H1 (cell line): ENCODE measurements at regions not wholly inside any gene's neighbourhood (a gene's known extent, or its start where the extent isn't known, plus 50 kb on each side); places are given as distances from the start of the nearest gene placed in this dataset.
A peak's percentile ranks its signal among the peaks of the same experiment; 100 is the strongest.

Experiments used
- CTCF ChIA-PET: fragments of 300-600 bp; sonication (Branson Sonifier 250); formaldehyde crosslinking; loops from one replicate; lab custom pipeline; 2021; ENCODE audit not compliant: partially characterized antibody; lab: Charles Lee
- POLR2A ChIA-PET: fragments of 300-600 bp; sonication (Branson Sonifier 250); formaldehyde crosslinking; loops from one replicate; lab custom pipeline; 2021; ENCODE audit warnings: inconsistent platforms; ENCODE audit not compliant: partially characterized antibody; lab: Charles Lee
- DNase-seq, 2 experiments: peaks; one replicate each; pipeline versions ENCODE4 v3.0.0 to v3.0.0-alpha.2; 2010 to 2022; ENCODE audit warnings: low spot score in 2 of 2, low read depth in 1 of 2, mixed read lengths in 1 of 2
- FAIRE-seq: peaks from 2 replicates; lab custom pipeline; 2011; peaks lifted over from hg19 to GRCh38; lab: Jason Lieb, UNC
- H2AFZ ChIP-seq: 2 replicates; pipeline ENCODE4 v1.8.1; 2012; ENCODE audit warnings: low read length, inconsistent platforms
- H2AK5ac ChIP-seq: 2 replicates; pipeline ENCODE4 v1.6.1; 2013; ENCODE audit warnings: low read depth, low read length
- H2BK120ac ChIP-seq: replicated peaks from 2 replicates; pipeline ENCODE3; 2013; ENCODE audit warnings: low read depth, low read length, inconsistent platforms
- H2BK12ac ChIP-seq: 2 replicates; pipeline ENCODE4 v1.6.1; 2013; ENCODE audit warnings: low read depth, low read length
- H2BK15ac ChIP-seq: 2 replicates; pipeline ENCODE4 v1.6.1; 2013; ENCODE audit warnings: low read length
- H2BK20ac ChIP-seq: 2 replicates; pipeline ENCODE4 v1.6.1; 2013; ENCODE audit warnings: low read length
- H2BK5ac ChIP-seq: 2 replicates; pipeline ENCODE4 v1.6.1; 2013; ENCODE audit warnings: low read depth, low read length
- H3K14ac ChIP-seq: 2 replicates; pipeline ENCODE4 v1.6.1; 2013; ENCODE audit warnings: inconsistent platforms; ENCODE audit not compliant: insufficient read length
- H3K18ac ChIP-seq: 2 replicates; pipeline ENCODE4 v1.6.1; 2013; ENCODE audit warnings: low read length; ENCODE audit errors: extremely low read depth
- H3K23ac ChIP-seq: 2 replicates; pipeline ENCODE4 v1.6.1; 2013; ENCODE audit warnings: inconsistent platforms; ENCODE audit not compliant: insufficient read length
- H3K23me2 ChIP-seq: 2 replicates; pipeline ENCODE4 v1.6.1; 2013; ENCODE audit warnings: low read depth, low read length
- H3K27ac ChIP-seq: 2 replicates; pipeline ENCODE4 v1.6.1; 2011; ENCODE audit warnings: low read depth, low read length, inconsistent platforms
- H3K27me3 ChIP-seq, 4 experiments: replicated peaks in 1 of 4; 1 replicate in 1 of 4; 2 replicates in 3 of 4; pipeline versions ENCODE4 v1.6.1 to v1.8.1; 2011 to 2013; ENCODE audit warnings: low read length in 3 of 4, mild to moderate bottlenecking in 3 of 4, inconsistent platforms in 2 of 4, mixed read lengths in 2 of 4, moderate library complexity in 1 of 4; ENCODE audit not compliant: control insufficient read depth in 3 of 4, insufficient read depth in 3 of 4; ENCODE audit errors: extremely low read depth in 1 of 4
- H3K36me3 ChIP-seq, 4 experiments: 2 replicates each; pipeline versions ENCODE4 v1.6.1 to v1.8.1; 2011 to 2013; ENCODE audit warnings: mild to moderate bottlenecking in 4 of 4, low read length in 3 of 4, moderate library complexity in 2 of 4, control low read depth in 1 of 4, inconsistent platforms in 1 of 4; ENCODE audit not compliant: insufficient read depth in 4 of 4, control insufficient read depth in 2 of 4
- H3K4ac ChIP-seq: replicated peaks from 2 replicates; pipeline ENCODE3; 2013; ENCODE audit warnings: low read length, low read depth, mixed read lengths, inconsistent platforms; ENCODE audit not compliant: insufficient read length
- H3K4me1 ChIP-seq, 4 experiments: replicated peaks in 1 of 4; 1 replicate in 1 of 4; 2 replicates in 3 of 4; pipeline versions ENCODE4 v1.6.1 to v1.8.1; 2011 to 2013; ENCODE audit warnings: low read length in 3 of 4, inconsistent platforms in 2 of 4, mixed read lengths in 1 of 4; ENCODE audit not compliant: insufficient read depth in 4 of 4, control insufficient read depth in 3 of 4
- H3K4me2 ChIP-seq, 2 experiments: 2 replicates each; pipeline versions ENCODE4 v1.6.1 to v1.8.1; 2011 to 2013; ENCODE audit warnings: low read depth in 2 of 2, low read length in 2 of 2, control low read depth in 1 of 2, inconsistent platforms in 1 of 2, mild to moderate bottlenecking in 1 of 2; ENCODE audit not compliant: insufficient read depth in 1 of 2
- H3K4me3 ChIP-seq, 4 experiments: fragments of 200-600, 300-600 bp in 1 of 4; sonication (generic), shearing (Covaris generic), sonication (Bioruptor Twin) in 1 of 4; 2 replicates each; pipeline versions ENCODE4 v1.5.1 to v1.8.1; 2011 to 2016; ENCODE audit warnings: low read length in 4 of 4, low read depth in 3 of 4, control low read depth in 2 of 4, inconsistent platforms in 2 of 4, mild to moderate bottlenecking in 2 of 4, mixed read lengths in 1 of 4, moderate library complexity in 1 of 4; ENCODE audit not compliant: insufficient read depth in 2 of 4; ENCODE audit errors: extremely low read depth in 1 of 4
- H3K56ac ChIP-seq: replicated peaks from 2 replicates; pipeline ENCODE3; 2013; ENCODE audit warnings: low read depth, mild to moderate bottlenecking, mixed read lengths, low read length, inconsistent platforms; ENCODE audit not compliant: insufficient read length
- H3K79me1 ChIP-seq: 2 replicates; pipeline ENCODE4 v1.6.1; 2013; ENCODE audit warnings: low read depth, low read length, control low read depth
- H3K79me2 ChIP-seq, 2 experiments: 2 replicates each; pipeline versions ENCODE4 v1.6.1 to v1.8.1; 2012 to 2013; ENCODE audit warnings: low read length in 2 of 2, mild to moderate bottlenecking in 2 of 2, inconsistent platforms in 1 of 2; ENCODE audit not compliant: insufficient read depth in 2 of 2, control insufficient read depth in 1 of 2
- H3K9ac ChIP-seq, 4 experiments: replicated peaks in 1 of 4; 1 replicate in 1 of 4; 2 replicates in 3 of 4; pipeline versions ENCODE4 v1.6.1 to v1.8.1; 2011 to 2013; ENCODE audit warnings: low read depth in 3 of 4, low read length in 3 of 4, control low read depth in 2 of 4, mild to moderate bottlenecking in 2 of 4, moderate library complexity in 2 of 4, inconsistent platforms in 1 of 4; ENCODE audit errors: extremely low read depth in 1 of 4
- H3K9me3 ChIP-seq, 2 experiments: 2 replicates each; pipeline versions ENCODE4 v1.6.1 to v1.8.1; 2012 to 2013; ENCODE audit warnings: mild to moderate bottlenecking in 2 of 2, moderate library complexity in 2 of 2, control low read depth in 1 of 2, inconsistent platforms in 1 of 2, low read depth in 1 of 2, low read length in 1 of 2, mixed read lengths in 1 of 2; ENCODE audit not compliant: insufficient read depth in 2 of 2
- H4K20me1 ChIP-seq, 2 experiments: replicated peaks in 1 of 2; 2 replicates each; pipeline versions ENCODE3 to v1.8.1; 2011 to 2013; ENCODE audit warnings: inconsistent platforms in 2 of 2, low read length in 2 of 2, mild to moderate bottlenecking in 1 of 2; ENCODE audit not compliant: insufficient read depth in 2 of 2, control insufficient read depth in 1 of 2
- H4K5ac ChIP-seq: 2 replicates; pipeline ENCODE4 v1.6.1; 2013; ENCODE audit warnings: low read length, low read depth, mixed read lengths, inconsistent platforms; ENCODE audit not compliant: insufficient read length
- H4K8ac ChIP-seq: 2 replicates; pipeline ENCODE4 v1.8.0; 2013; ENCODE audit warnings: mild to moderate bottlenecking, moderate library complexity, low read length, inconsistent platforms; ENCODE audit not compliant: insufficient read depth; ENCODE audit errors: extremely low read depth
- H4K91ac ChIP-seq: replicated peaks from 2 replicates; pipeline ENCODE3; 2013; ENCODE audit warnings: low read length, mixed read lengths, inconsistent platforms; ENCODE audit not compliant: insufficient read length
- RNF2 ChIP-seq: fragments of 200-900, 300-1000 bp; sonication (generic); IDR thresholded peaks from 2 replicates; pipeline ENCODE4 v1.7.1; 2016; ENCODE audit warnings: borderline replicate concordance, low read depth, mild to moderate bottlenecking, antibody characterized with exemption, low read length; ENCODE audit not compliant: poor library complexity, severe bottlenecking; ENCODE audit errors: missing control alignments
- WGBS, 2 experiments: shearing (Covaris generic) in 1 of 2; methylation state at CpG; one replicate each; pipeline versions ENCODE4 v1.1.6 to v1.1.7; 2013 to 2015; ENCODE audit warnings: low lambda C conversion rate in 2 of 2, mixed read lengths in 2 of 2, inconsistent platforms in 1 of 2, low coverage in 1 of 2, missing lambda C conversion rate in 1 of 2; ENCODE audit not compliant: insufficient replicate concordance in 2 of 2, insufficient coverage in 1 of 2, insufficient read length in 1 of 2; ENCODE audit errors: extremely low coverage in 1 of 2, missing lambda C conversion rate in 1 of 2; 5-methylcytosine and 5-hydroxymethylcytosine counted together

DNA sequence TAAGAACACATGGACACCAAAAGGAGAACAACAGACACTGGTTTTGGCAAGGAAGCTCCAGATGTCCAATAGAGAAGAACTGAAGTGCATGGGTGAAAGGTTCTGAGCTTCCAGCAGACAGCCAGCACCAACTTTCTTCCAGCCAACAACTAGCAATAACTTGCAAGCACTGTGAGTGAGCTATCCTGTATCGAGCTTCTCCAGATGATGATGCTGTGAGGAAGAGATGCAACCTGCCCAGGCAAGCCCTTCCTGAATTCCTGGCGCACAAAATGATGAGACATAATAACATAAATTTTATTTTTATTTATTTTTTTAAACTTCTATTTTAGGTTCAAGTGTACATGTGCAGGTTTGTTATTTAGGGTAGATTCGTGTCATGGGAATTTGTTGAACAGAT lies 692.1 kb downstream of the DNAJB9 start:
- Histone ChIP-seq H3K56ac (no peak overlapping the region), H3K23me2 (no peaks in the 10 kb centered on the region), H4K5ac (no peak overlapping the region), H3K18ac (no peak overlapping the region), H2BK12ac (no peak overlapping the region), H3K4me3 (no peak overlapping the region), H3K27me3 (no peaks in the 10 kb centered on the region), H2BK120ac (no peak overlapping the region), H4K20me1 (no peaks in the 10 kb centered on the region), H3K4me1 (no peaks in the 10 kb centered on the region; a peak in 1 of 7 replicates), H3K23ac (no peak overlapping the region), H2AFZ (peak overlapping the region; percentile 47; the same call in 1 of the 2 replicates), H3K79me2 (no peaks in the 10 kb centered on the region), H2BK15ac (no peak overlapping the region), H4K91ac (no peak overlapping the region), H3K4me2 (no peak overlapping the region), H3K14ac (no peak overlapping the region), H2BK20ac (no peak overlapping the region), H3K79me1 (no peaks in the 10 kb centered on the region), H3K9ac (no peak overlapping the region), H3K9me3 (no peaks in the 10 kb centered on the region), H3K4ac (no peak overlapping the region), H3K36me3 (no peaks in the 10 kb centered on the region), H4K8ac (no peak overlapping the region), H2BK5ac (no peak overlapping the region), H2AK5ac (no peak overlapping the region), H3K27ac (no peak overlapping the region)
- FAIRE-seq (no peak), DNase-seq (no peak)
- POLR2A ChIA-PET, result no interaction called here
- WGBS, 2 experiments, result 88% methylated on average over 3 of the region's 3 CpGs; no CpG with 5 or more reads in 1 of the 2 experiments
- CTCF ChIA-PET, result no interaction called here
- no peak for TF ChIP-seq RNF2
